H1 (cell line): ENCODE measurements at regions not wholly inside any gene's neighbourhood (a gene's known extent, or its start where the extent isn't known, plus 50 kb on each side); places are given as distances from the start of the nearest gene placed in this dataset.

Experiments used
- BRCA1 ChIP-seq: IDR thresholded peaks from 2 replicates; pipeline ENCODE4 v1.6.1; 2012; ENCODE audit warnings: low read depth, low read length, improper control_type of control experiment
- CBX8 ChIP-seq: fragments of 300-800, 300-1000 bp; sonication (generic); IDR thresholded peaks from 2 replicates; pipeline ENCODE4 v1.7.1; 2016; ENCODE audit warnings: low read depth, low read length, borderline replicate concordance
- CREB1 ChIP-seq: IDR thresholded peaks from 2 replicates; pipeline ENCODE4 v1.6.1; 2012; ENCODE audit warnings: inconsistent platforms
- CTCF ChIP-seq, 3 experiments: IDR thresholded peaks; 1 replicate in 2 of 3; 2 replicates in 1 of 3; pipeline versions ENCODE4 v1.5.1 to v1.6.1; 2011; ENCODE audit warnings: low read length in 3 of 3, mild to moderate bottlenecking in 3 of 3, inconsistent platforms in 2 of 3, low read depth in 1 of 3, moderate library complexity in 1 of 3; ENCODE audit not compliant: insufficient read depth in 1 of 3; ENCODE audit errors: control extremely low read depth in 1 of 3
- EP300 ChIP-seq, 2 experiments: IDR thresholded peaks; 1 replicate in 1 of 2; 2 replicates in 1 of 2; pipeline ENCODE4 v1.6.1; 2011 to 2012; ENCODE audit warnings: low read depth in 2 of 2, low read length in 2 of 2, mild to moderate bottlenecking in 2 of 2, borderline replicate concordance in 1 of 2, inconsistent platforms in 1 of 2, moderate library complexity in 1 of 2
- GABPA ChIP-seq: IDR thresholded peaks from 2 replicates; pipeline ENCODE4 v1.6.1; 2011; ENCODE audit warnings: mild to moderate bottlenecking, low read length, moderate library complexity, borderline replicate concordance; ENCODE audit not compliant: insufficient read depth
- MAX ChIP-seq: IDR thresholded peaks from 2 replicates; pipeline ENCODE4 v1.6.1; 2012; ENCODE audit warnings: inconsistent platforms
- POLR2A ChIP-seq, 2 experiments: IDR thresholded peaks; 1 replicate in 1 of 2; 2 replicates in 1 of 2; pipeline ENCODE4 v1.6.1; 2011; ENCODE audit warnings: low read depth in 2 of 2, low read length in 2 of 2, mild to moderate bottlenecking in 2 of 2; ENCODE audit errors: control extremely low read depth in 1 of 2
- POLR2AphosphoS5 ChIP-seq: IDR thresholded peaks from 2 replicates; pipeline ENCODE4 v1.6.1; 2011; ENCODE audit warnings: low read depth, low read length
- POU5F1 ChIP-seq: IDR thresholded peaks from 2 replicates; pipeline ENCODE4 v1.6.1; 2011; ENCODE audit warnings: low read depth, mild to moderate bottlenecking, low read length, moderate library complexity
- RNF2 ChIP-seq: fragments of 200-900, 300-1000 bp; sonication (generic); IDR thresholded peaks from 2 replicates; pipeline ENCODE4 v1.7.1; 2016; ENCODE audit warnings: borderline replicate concordance, low read depth, mild to moderate bottlenecking, antibody characterized with exemption, low read length; ENCODE audit not compliant: poor library complexity, severe bottlenecking; ENCODE audit errors: missing control alignments
- TAF1 ChIP-seq: IDR thresholded peaks from 2 replicates; pipeline ENCODE4 v1.6.1; 2011; ENCODE audit warnings: mild to moderate bottlenecking, low read depth, low read length
- ZNF274 ChIP-seq: IDR thresholded peaks from 2 replicates; pipeline ENCODE4 v1.7.0; 2012; ENCODE audit warnings: low read length, borderline replicate concordance; ENCODE audit errors: extremely low read depth

- TF ChIP-seq EP300 (IDR thresholded peaks at IDR 0.05; ENCODE audit: borderline replicate concordance in 1 of 2, low read depth in 2 of 2, low read length in 2 of 2): no peak
- no peak for TF ChIP-seq MAX
- no peak for TF ChIP-seq POLR2A (IDR thresholded peaks at IDR 0.05; ENCODE audit: control extremely low read depth in 1 of 2, low read depth in 2 of 2, low read length in 2 of 2)
- no peak for TF ChIP-seq ZNF274
- no peak for TF ChIP-seq BRCA1
- TF ChIP-seq POU5F1: no peak
- no peak for TF ChIP-seq CREB1
- TF ChIP-seq POLR2AphosphoS5: no peak
- no peak for TF ChIP-seq CBX8
- TF ChIP-seq CTCF (IDR thresholded peaks at IDR 0.05; ENCODE audit: control extremely low read depth in 1 of 3, insufficient read depth in 1 of 3, low read depth in 1 of 3, low read length in 3 of 3): no peak
- TF ChIP-seq TAF1: no peak
- TF ChIP-seq GABPA: no peak
- no peak for TF ChIP-seq RNF2
Observed at GRCh38 chr4:178457286-178457685, 1015.0 kb upstream of the AGA start.
